ENCODE measurements at regions not wholly inside any gene's neighbourhood (a gene's known extent, or its start where the extent isn't known, plus 50 kb on each side); places are given as distances from the start of the nearest gene placed in this dataset.

DNA sequence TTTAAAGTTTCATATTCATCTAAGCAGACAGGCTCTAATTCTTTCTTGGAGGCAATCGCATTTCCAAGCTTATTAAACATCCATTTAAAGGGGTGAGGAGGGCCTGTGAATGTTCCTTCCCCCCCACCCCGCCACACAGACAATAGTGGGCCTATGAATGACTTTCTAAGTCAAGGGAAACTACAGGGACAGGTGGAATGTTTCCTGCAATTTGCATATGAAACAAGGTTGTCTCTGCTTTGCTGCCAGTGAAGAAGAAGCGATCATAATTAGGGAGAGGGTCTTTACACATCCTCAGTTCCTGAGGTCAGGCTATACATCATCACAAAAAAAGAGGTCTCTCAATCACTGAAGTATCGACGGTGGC lies 127.9 kb upstream of the OPCML start:
- no peaks in the 10 kb centered on the region for H3K36me3 ChIP-seq (ENCODE audit: control insufficient read depth, insufficient read depth, low read length)
- no peak overlapping the region for H3K4me3 ChIP-seq (ENCODE audit: low read depth in 2 of 2, low read length in 2 of 2)
- no peaks in the 10 kb centered on the region for H3K9me3 ChIP-seq (ENCODE audit: control insufficient read depth, insufficient read depth, low read depth, low read length)
- BruUV-seq (replicated peaks) = no TSS peak
- intact Hi-C loops (cut with micrococcal nuclease; ENCODE audit: unreplicated experiment) = no loop called here
- no peaks in the 10 kb centered on the region for H3K4me1 ChIP-seq (ENCODE audit: control insufficient read depth, insufficient read depth, low read length)
- TF ChIP-seq TCF7L2 (IDR thresholded peaks at IDR 0.05; ENCODE audit: low read depth, low read length) = no peak
- TF ChIP-seq, protein P1, sequence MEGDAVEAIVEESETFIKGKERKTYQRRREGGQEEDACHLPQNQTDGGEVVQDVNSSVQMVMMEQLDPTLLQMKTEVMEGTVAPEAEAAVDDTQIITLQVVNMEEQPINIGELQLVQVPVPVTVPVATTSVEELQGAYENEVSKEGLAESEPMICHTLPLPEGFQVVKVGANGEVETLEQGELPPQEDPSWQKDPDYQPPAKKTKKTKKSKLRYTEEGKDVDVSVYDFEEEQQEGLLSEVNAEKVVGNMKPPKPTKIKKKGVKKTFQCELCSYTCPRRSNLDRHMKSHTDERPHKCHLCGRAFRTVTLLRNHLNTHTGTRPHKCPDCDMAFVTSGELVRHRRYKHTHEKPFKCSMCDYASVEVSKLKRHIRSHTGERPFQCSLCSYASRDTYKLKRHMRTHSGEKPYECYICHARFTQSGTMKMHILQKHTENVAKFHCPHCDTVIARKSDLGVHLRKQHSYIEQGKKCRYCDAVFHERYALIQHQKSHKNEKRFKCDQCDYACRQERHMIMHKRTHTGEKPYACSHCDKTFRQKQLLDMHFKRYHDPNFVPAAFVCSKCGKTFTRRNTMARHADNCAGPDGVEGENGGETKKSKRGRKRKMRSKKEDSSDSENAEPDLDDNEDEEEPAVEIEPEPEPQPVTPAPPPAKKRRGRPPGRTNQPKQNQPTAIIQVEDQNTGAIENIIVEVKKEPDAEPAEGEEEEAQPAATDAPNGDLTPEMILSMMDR (IDR thresholded peaks at IDR 0.05) = no peak
- TF ChIP-seq, protein P2, sequence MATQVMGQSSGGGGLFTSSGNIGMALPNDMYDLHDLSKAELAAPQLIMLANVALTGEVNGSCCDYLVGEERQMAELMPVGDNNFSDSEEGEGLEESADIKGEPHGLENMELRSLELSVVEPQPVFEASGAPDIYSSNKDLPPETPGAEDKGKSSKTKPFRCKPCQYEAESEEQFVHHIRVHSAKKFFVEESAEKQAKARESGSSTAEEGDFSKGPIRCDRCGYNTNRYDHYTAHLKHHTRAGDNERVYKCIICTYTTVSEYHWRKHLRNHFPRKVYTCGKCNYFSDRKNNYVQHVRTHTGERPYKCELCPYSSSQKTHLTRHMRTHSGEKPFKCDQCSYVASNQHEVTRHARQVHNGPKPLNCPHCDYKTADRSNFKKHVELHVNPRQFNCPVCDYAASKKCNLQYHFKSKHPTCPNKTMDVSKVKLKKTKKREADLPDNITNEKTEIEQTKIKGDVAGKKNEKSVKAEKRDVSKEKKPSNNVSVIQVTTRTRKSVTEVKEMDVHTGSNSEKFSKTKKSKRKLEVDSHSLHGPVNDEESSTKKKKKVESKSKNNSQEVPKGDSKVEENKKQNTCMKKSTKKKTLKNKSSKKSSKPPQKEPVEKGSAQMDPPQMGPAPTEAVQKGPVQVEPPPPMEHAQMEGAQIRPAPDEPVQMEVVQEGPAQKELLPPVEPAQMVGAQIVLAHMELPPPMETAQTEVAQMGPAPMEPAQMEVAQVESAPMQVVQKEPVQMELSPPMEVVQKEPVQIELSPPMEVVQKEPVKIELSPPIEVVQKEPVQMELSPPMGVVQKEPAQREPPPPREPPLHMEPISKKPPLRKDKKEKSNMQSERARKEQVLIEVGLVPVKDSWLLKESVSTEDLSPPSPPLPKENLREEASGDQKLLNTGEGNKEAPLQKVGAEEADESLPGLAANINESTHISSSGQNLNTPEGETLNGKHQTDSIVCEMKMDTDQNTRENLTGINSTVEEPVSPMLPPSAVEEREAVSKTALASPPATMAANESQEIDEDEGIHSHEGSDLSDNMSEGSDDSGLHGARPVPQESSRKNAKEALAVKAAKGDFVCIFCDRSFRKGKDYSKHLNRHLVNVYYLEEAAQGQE (IDR thresholded peaks at IDR 0.05; ENCODE audit: insufficient read depth in 1 of 2, low read depth in 2 of 2, low read length in 1 of 2) = no peak
- TF ChIP-seq SIN3A (IDR thresholded peaks at IDR 0.05; ENCODE audit: borderline replicate concordance, insufficient read depth, low read depth, low read length) = no peak
- ChIA-PET POLR2A (no interaction called here), CTCF (interaction anchor here (0.6 kb wide), 1 partner anchor 525 kb away, joined by 3 read pairs; no protein-coding TSS in a partner anchor)
- DNase-seq (ENCODE audit: low read depth, low spot score) (no peak), ATAC-seq (no peak)
- H3K27ac ChIP-seq (ENCODE audit: low read length) = no peak overlapping the region
- in situ Hi-C loops (cut with HindIII; ENCODE audit: low pct_unique_long_range_greater_than_20kb, low sequenced_read_pairs) = no loop called here
- H3K27me3 ChIP-seq (ENCODE audit: control insufficient read depth, insufficient read depth, low read length) = peaks cover 7% of the 10 kb centered on the region; the same call in 1 of the 2 replicates

DNA sequence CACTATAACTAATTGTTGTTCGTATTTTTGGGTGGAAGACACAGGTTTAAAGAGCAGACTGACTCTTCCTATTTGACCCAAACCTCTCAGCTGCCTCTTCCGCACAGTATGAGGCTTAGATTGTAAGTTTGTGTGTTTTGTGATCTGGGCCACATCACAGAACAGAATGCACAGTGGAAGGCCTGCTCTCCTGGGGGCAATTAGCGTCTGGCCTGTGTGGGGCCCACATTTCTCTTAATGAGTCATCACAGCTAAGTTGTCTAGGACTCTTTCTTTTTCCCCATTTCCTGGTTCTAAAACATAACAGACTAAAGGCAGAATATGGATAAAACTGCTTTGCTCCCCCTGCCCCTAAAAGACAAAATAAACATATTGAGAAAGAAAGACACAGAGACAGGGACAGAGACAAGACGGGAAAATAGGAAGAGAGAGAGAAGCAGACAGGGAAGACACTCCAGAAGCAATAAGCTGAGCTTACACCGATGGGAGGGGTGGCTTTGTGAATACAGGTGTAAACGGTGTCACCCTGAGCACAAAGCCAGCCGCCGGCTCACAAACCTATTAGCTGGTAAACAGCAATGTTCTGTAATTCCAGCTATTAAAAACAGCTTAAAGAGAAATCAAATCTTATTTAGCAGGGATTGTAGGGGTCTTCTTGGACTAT lies 127.4 kb upstream of the OPCML start:
- H3K4me1 ChIP-seq (ENCODE audit: control insufficient read depth, insufficient read depth, low read length) = no peaks in the 10 kb centered on the region
- H3K27me3 ChIP-seq (ENCODE audit: control insufficient read depth, insufficient read depth, low read length) = peaks cover 10% of the 10 kb centered on the region; the same call in 1 of the 2 replicates
- no peak overlapping the region for H3K27ac ChIP-seq (ENCODE audit: low read length)
- BruUV-seq (replicated peaks) = no TSS peak
- CTCF ChIA-PET = interaction anchor here (0.6 kb wide), 1 partner anchor 525 kb away, joined by 3 read pairs; no protein-coding TSS in a partner anchor
- H3K36me3 ChIP-seq (ENCODE audit: control insufficient read depth, insufficient read depth, low read length) = no peaks in the 10 kb centered on the region
- in situ Hi-C loops (cut with HindIII; ENCODE audit: low pct_unique_long_range_greater_than_20kb, low sequenced_read_pairs) = no loop called here
- no peak for ATAC-seq
- H3K9me3 ChIP-seq (ENCODE audit: control insufficient read depth, insufficient read depth, low read depth, low read length) = no peaks in the 10 kb centered on the region
- no peak for DNase-seq (ENCODE audit: low read depth, low spot score)
- H3K4me3 ChIP-seq (ENCODE audit: low read depth in 2 of 2, low read length in 2 of 2) = no peak overlapping the region
- POLR2A ChIA-PET = no interaction called here
- intact Hi-C loops (cut with micrococcal nuclease; ENCODE audit: unreplicated experiment) = no loop called here
- TF ChIP-seq POLR2AphosphoS5 (IDR thresholded peaks at IDR 0.05; ENCODE audit: low read depth, low read length) = no peak
- TF ChIP-seq TCF7L2 (IDR thresholded peaks at IDR 0.05; ENCODE audit: low read depth, low read length) = no peak

DNA sequence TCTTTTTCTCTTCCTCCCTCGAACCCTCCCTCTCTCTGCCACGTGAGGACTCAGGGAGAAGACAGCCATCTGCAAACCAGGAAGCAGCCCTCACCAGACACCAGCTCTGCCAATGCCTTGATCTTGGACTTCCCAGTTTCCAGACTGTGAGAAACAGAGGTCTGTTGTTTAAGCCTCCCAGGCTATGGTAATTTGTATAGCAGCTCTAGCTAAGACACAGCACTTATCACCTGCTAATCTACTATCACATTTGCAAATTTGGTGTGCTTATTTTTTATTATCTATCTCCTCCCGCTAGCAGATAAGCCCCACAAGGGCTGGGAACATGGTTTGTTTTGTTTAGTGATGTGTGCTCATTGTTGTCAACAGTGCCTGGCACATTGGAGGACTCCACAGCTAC lies 124.8 kb upstream of the OPCML start:
- no peak for ATAC-seq
- TF ChIP-seq, protein P1 (IDR thresholded peaks at IDR 0.05) = no peak
- TF ChIP-seq, protein P2 (IDR thresholded peaks at IDR 0.05; ENCODE audit: insufficient read depth in 1 of 2, low read depth in 2 of 2, low read length in 1 of 2) = no peak
- no peak for TF ChIP-seq TCF7L2 (IDR thresholded peaks at IDR 0.05; ENCODE audit: low read depth, low read length)
- no peak for TF ChIP-seq SIN3A (IDR thresholded peaks at IDR 0.05; ENCODE audit: borderline replicate concordance, insufficient read depth, low read depth, low read length)
- no peak for TF ChIP-seq POLR2AphosphoS5 (IDR thresholded peaks at IDR 0.05; ENCODE audit: low read depth, low read length)
- DNase-seq (ENCODE audit: low read depth, low spot score) = no peak
- H3K36me3 ChIP-seq (ENCODE audit: control insufficient read depth, insufficient read depth, low read length) = no peaks in the 10 kb centered on the region
- in situ Hi-C loops (cut with HindIII; ENCODE audit: low pct_unique_long_range_greater_than_20kb, low sequenced_read_pairs) = no loop called here
- no peaks in the 10 kb centered on the region for H3K4me1 ChIP-seq (ENCODE audit: control insufficient read depth, insufficient read depth, low read length)
- no TSS peak for BruUV-seq (replicated peaks)
- CTCF ChIA-PET = no interaction called here
- no peaks in the 10 kb centered on the region for H3K9me3 ChIP-seq (ENCODE audit: control insufficient read depth, insufficient read depth, low read depth, low read length)
- intact Hi-C loops (cut with micrococcal nuclease; ENCODE audit: unreplicated experiment) = no loop called here
- POLR2A ChIA-PET = no interaction called here
- no peak overlapping the region for H3K27ac ChIP-seq (ENCODE audit: low read length)
- H3K4me3 ChIP-seq (ENCODE audit: low read depth in 2 of 2, low read length in 2 of 2) = no peak overlapping the region
- H3K27me3 ChIP-seq (ENCODE audit: control insufficient read depth, insufficient read depth, low read length) = peaks cover 9% of the 10 kb centered on the region; the same call in 1 of the 2 replicates

All from Panc1 (cell line).